CD4-positive, alpha-beta T cell treated with Interleukin-15 for 4 hours (primary cell): ENCODE measurements at regions not wholly inside any gene's neighbourhood (a gene's known extent, or its start where the extent isn't known, plus 50 kb on each side); places are given as distances from the start of the nearest gene placed in this dataset.

Experiments
- DNase-seq: peaks from one replicate; pipeline ENCODE4 v3.0.0-alpha.2; 2020; ENCODE audit warnings: low spot score

GRCh38 chr5:54646356-54647101 is 129.0 kb downstream of the SNX18 start:
- DNase-seq, result peak; percentile 69

- DNase-seq, result no peak
Observed at GRCh38 chr5:54645882-54646355, 128.4 kb downstream of the SNX18 start.

DNA sequence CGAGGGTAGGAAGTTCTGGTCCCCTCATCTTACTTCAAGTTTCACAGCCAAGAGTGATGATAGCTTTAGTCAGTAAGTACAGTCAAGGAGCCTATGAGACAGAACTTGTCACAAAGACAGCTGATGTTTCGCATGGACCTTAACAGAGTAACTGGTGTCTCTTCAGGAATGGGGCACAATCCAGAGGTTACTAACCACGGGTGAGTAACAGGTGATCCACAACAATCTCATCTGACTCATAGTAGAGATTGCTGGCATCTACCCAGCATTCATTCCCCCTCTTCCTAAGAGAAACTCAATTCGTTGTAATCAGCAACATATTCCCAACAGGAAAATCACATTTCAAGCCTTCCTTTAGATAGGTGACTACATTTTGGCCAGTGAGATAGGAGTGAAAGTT is 126.7 kb downstream of the SNX18 start:
- no peak for DNase-seq

DNA sequence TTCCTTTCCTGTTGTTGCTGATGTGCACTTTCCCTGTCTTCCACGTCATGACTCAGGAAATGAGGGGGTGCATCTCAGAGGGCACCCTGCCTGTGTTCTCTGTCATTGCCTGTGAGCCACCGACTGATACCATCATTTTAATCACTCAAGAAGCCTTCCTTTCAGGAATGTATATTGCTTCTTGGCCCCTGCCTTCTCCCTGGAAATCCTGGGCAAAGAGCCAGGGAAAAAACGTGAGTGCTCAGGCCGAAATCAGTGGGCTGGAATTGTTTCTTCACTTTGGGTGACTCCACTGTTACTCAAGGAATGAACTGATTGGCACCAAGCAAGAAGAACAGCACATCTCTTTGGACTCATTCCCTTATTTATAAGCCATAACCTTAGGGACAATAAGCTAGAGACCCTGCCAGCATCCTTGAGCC is 126.1 kb downstream of the SNX18 start:
- DNase-seq, result no peak

DNA sequence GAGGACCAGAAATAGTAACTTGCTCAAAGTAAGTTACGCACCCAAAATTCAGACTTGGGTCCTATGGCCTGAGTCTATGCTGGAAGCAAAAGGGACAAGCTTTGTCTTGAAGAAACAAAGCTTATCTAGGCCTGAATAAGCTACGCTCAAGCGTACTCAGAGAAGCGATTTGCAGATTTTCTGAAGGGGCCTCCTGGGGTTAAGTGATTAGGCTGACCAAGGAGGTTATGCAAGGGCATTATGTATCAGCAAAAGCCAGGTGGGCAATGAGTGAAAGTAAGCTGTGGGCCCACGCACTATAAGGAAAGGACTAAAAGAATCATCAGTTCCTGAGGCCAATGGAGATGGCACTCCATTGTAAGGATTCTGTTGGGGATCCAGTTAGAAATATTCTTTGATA is 122.1 kb downstream of the SNX18 start:
- no peak for DNase-seq

DNA sequence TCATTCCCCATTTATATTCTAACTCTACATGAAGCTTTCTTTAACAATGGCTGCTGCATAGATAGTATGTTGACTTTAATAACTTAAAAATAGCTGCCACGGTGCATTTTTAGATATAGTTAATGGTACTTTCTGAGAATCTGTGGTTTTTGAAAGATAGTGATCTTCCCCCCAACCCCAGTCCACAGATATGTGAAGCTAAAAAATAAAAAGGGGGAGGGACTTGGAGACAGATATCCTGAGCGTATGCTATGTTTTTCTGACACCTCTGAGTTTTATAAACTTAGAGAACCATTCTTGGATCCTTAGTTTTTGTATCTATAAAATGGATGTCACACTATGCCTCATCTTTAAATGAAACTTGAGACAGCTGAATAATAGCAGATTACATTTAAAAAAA is 120.5 kb downstream of the SNX18 start:
- peak; percentile 21 for DNase-seq

DNA sequence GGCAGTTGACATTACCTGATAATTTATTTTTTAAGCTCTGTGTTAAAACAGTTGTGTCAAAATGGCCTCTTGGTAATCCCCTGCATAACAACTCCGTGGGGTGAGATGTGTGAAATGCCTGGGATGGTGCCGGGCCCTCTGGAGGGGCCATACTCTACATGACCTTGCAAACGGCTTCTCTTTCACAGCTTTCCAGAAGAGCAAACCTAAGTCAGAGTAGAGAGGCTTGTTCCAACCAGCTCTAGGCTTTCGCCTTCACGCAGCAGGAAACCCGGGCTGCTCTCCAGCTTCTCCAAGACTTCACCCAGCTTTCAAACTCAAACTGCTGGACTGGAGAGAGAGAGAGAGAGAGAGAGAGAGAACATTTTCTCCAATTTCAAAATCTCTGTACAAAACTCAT is 120.1 kb downstream of the SNX18 start:
- DNase-seq, result no peak

- DNase-seq, result no peak
Observed at GRCh38 chr5:54634089-54634488, 116.5 kb downstream of the SNX18 start.

- no peak for DNase-seq
Observed at GRCh38 chr5:54632131-54632701, 114.7 kb downstream of the SNX18 start.

DNA sequence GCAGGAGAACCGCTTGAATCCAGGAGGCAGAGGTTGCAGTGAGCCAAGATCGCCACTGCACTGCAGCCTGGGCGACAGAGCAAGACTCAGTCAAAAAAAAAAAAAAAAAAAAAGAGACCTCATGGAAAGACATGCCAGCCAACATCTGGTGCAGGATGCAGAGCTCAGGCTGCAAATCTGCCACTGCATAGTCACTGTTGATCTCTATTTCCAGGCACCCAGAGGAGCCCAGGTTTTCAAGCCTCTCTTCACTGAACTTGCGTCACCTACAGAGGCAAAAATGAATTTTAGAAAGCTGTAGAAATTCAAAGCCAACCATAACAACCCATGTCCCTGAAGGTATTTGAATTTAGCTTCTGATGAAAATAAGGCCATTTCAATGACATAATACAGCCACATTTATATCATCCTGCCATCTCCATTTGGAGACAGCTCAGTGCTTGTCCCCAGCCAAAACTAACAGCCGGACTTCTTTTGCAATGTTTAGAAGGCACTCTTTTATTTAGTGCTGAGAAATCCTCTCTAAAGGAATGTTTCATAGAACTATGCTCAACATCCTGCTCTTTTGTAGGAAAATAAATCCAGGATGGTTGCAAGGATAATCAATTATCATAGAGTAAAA is 113.3 kb downstream of the SNX18 start:
- no peak for DNase-seq

- no peak for DNase-seq
Observed at GRCh38 chr5:54629115-54629514, 111.6 kb downstream of the SNX18 start.

DNA sequence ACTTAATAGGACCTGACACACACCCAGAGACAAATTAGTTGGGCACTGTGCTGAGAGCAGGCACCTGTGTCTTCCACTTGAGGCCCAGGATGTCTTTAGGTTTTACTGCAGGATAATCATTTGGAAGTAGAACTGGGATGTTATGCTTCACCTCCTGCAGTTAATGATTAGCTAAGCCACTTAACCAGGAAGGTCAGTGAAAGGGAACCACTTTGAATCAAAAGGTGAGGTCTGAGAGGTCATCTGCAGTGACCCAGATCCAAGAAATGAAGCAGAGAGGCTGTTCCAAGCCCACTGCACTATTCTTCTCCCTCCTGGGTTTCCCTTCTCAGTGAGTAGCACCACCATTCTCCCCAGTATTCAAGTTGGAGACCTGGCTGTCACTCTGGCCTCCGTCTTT is 110.5 kb downstream of the SNX18 start:
- DNase-seq, result no peak

- DNase-seq, result no peak
Observed at GRCh38 chr5:54626407-54626806, 108.8 kb downstream of the SNX18 start.

GRCh38 chr5:54624805-54625568 is 107.4 kb downstream of the SNX18 start:
- no peak for DNase-seq

DNA sequence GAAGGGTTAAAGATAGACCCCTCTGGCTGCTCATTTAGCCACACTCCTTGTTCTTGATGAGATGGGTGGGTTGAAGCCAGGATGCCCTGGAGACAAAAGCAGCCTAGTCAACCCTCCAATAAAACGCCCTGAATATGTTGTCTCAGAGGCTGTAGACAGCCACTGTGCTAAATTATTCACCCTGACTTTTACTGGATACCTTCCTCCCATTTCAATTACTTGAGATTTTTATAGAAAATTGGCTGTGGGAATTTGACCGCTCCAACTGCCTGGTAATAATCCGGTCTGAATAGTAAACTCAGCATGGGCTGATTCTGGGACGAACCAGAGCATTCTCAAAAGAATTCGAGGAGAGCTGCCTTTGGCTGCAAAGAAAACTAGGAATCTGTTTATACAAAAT is 104.2 kb downstream of the SNX18 start:
- no peak for DNase-seq

GRCh38 chr5:54621048-54621447 is 103.5 kb downstream of the SNX18 start:
- DNase-seq, result no peak

DNA sequence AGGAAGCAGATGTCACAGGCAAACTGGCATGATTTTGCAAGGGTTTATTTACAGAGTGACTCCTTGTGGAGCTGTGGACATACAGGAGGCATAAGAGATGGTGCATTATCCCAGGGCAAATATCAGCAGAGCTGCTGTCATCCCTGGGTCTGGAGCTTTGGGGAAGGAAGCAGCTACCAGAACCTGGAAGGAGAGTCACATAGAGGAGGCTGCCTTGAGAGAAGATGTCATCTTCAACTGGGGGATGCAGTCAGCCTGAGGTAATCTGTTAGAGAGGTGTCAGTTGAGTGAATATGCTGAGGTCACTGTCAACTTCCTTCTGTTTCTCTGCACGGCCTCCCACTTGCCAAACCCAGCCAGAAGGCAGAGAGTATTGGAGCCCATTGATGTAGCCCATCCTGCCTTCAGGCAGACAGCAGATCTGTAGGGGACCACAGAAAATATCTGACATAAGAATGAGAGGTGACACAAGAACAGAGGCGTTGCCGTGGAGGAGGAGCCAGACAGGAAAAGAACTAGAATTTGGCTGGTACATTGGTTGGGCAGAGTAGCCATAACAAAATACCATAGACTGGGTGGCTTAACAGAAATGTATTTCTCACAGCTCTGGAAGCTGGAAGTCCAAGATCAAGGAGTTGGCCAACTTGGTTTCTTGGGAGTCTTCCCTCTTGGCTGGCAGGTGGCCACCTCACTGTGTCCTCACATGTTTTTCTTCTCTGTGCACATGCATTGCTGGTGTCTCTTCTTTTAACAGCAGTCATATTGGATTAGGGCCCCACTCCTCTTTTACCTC is 102.8 kb downstream of the SNX18 start:
- DNase-seq, result no peak

DNA sequence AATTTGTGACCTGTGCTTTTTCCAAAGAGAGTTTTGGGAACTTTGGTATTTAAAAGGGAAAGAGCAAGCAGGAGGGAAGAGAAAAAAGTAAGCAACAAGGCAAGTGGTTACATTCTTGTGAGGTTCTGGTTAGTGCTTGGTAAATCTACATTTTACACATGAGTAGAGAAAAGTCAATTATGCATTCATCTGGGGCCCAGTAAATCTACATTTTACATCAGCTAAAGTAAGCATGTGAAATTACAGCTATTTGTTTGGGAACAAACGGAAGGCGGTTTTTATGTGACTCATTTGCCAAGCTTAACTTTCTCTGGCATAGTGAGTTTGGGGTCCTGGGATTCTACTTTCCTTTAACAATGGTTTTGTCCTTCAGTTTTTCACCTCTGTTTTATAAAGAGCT is 102.2 kb downstream of the SNX18 start:
- DNase-seq, result no peak

DNA sequence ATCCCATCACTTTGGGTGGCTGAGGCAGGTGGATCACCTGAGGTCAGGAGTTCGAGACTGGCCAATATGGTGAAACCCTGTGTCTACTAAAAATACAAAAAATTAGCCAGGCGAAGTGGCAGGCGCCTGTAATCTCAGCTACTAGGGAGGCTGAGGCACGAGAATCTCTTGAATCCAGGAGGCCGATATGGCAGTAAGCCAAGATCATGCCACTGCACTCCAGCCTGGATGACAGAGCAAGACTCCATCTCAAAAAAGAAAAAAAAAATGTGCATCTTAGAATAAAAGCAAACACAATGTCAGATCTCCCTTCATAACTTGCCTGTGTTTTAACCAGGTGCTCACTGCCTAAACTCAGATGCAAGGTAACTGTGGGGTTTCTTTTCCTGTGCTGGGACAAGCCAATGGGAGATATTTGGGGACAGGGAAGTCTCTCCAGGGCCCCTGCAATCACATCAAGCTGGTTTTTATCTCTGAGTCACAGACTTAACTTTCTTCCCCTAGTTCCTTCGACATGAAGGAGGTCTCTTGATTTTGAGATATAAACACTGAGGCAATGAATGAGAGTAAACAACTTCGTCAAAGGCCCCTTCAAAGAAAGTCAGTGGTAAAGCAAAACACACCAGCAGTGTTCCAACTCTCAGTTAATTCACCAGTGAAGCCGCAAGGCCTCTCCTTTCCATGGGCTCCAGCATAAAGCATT is 99.1 kb downstream of the SNX18 start:
- no peak for DNase-seq

DNA sequence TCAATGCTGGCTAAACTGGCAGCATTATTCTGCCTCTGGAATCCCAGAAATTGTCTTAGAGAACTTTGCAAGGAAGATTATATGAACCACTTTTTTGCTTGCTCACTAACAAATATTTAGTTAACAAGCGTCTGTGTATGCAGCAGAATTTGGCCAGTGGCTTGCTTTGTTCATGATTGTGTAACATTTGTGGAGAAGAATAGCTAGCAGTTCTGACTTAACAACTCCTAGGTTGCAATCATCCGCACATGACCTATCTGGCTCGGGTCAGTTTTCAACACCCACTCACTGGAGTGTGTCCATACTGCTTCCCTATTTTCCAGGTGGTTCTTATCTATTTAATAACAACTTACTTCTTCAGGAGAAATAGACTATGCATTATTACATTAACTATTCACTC is 98.5 kb downstream of the SNX18 start:
- no peak for DNase-seq

DNA sequence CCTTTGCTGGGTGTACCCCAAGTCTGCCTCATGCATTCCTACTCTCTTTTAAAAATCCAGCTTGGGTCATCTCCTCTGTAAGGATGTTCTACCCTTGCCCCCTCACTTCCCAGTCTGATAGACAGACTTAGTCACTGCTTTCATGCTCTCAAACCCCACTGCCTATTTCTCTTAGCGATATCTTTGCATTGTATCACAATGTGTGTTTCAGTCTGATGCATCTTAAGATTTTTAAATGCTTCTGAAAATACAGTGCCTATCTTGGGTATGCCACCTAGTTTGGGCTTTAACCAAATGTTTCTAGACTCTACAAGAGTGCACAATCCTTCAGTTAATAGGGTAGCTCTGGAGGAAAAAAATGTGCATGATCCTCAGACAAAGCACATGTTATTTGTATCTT is 97.8 kb downstream of the SNX18 start:
- DNase-seq, result no peak
